PC-9 (cell line): ENCODE measurements at regions not wholly inside any gene's neighbourhood (a gene's known extent, or its start where the extent isn't known, plus 50 kb on each side); places are given as distances from the start of the nearest gene placed in this dataset.

Experiments used
- BruUV-seq: library from RNA; stranded (reverse); fragments of 400-500 nt; replicated peaks from 2 replicates; lab custom pipeline; 2021; lab: Mats Ljungman, UMichigan
- CTCF ChIA-PET: fragments of 300-600 bp; sonication (Branson Sonifier 250); formaldehyde crosslinking; loops from one replicate; lab custom pipeline; 2022; ENCODE audit warnings: antibody characterized with exemption; lab: Charles Lee
- POLR2A ChIA-PET: fragments of 300-600 bp; sonication (Branson Sonifier 250); formaldehyde crosslinking; loops from one replicate; lab custom pipeline; 2022; ENCODE audit warnings: antibody characterized with exemption; ENCODE audit not compliant: unreplicated experiment; lab: Charles Lee
- DNase-seq, 2 experiments: peaks; one replicate each; pipeline versions ENCODE4 v3.0.0 to v3.0.0-alpha.2; 2015 to 2022; ENCODE audit warnings: mixed read lengths in 1 of 2
- H2AFZ ChIP-seq: fragments of 200-600 bp; sonication (generic); 2 replicates; pipeline ENCODE4 v1.8.1; 2017; ENCODE audit warnings: antibody characterized with exemption
- H3F3A ChIP-seq: fragments of 200-600 bp; sonication (generic); 2 replicates; pipeline ENCODE4 v1.8.1; 2017; ENCODE audit warnings: antibody characterized with exemption, mild to moderate bottlenecking, low read depth; ENCODE audit not compliant: insufficient read depth
- H3K27ac ChIP-seq: fragments of 200-600 bp; sonication (generic); 2 replicates; pipeline ENCODE4 v1.6.1; 2016; ENCODE audit warnings: mixed run types
- H3K27me3 ChIP-seq: fragments of 200-600 bp; sonication (generic); 2 replicates; pipeline ENCODE4 v1.6.1; 2016; ENCODE audit warnings: low read depth, mixed run types; ENCODE audit not compliant: insufficient read depth
- H3K36me3 ChIP-seq: fragments of 200-600 bp; sonication (generic); 2 replicates; pipeline ENCODE4 v1.6.1; 2016; ENCODE audit warnings: low read depth, mixed run types
- H3K4me1 ChIP-seq: fragments of 200-600 bp; sonication (generic); replicated peaks from 2 replicates; pipeline ENCODE4 v1.6.1; 2016; ENCODE audit warnings: mixed run types; ENCODE audit not compliant: insufficient read depth
- H3K4me2 ChIP-seq: fragments of 200-600 bp; sonication (generic); 2 replicates; pipeline ENCODE4 v1.6.1; 2017; ENCODE audit warnings: mixed run types
- H3K4me3 ChIP-seq: fragments of 200-600 bp; sonication (generic); 2 replicates; pipeline ENCODE4 v1.6.1; 2016; ENCODE audit warnings: mixed run types
- H3K79me2 ChIP-seq: fragments of 200-600 bp; sonication (generic); 2 replicates; pipeline ENCODE4 v1.6.1; 2017; ENCODE audit warnings: low read depth, mixed run types
- H3K9me2 ChIP-seq: fragments of 200-600 bp; sonication (generic); 2 replicates; pipeline ENCODE4 v1.8.1; 2017; ENCODE audit warnings: mild to moderate bottlenecking; ENCODE audit not compliant: insufficient read depth
- H3K9me3 ChIP-seq: fragments of 200-600 bp; sonication (generic); 2 replicates; pipeline ENCODE4 v1.8.1; 2016; ENCODE audit warnings: low read depth; ENCODE audit not compliant: insufficient read depth
- H4K20me1 ChIP-seq: fragments of 200-600 bp; sonication (generic); 2 replicates; pipeline ENCODE4 v1.8.1; 2017; ENCODE audit not compliant: insufficient read depth
- EZH2 ChIP-seq: fragments of 200-600 bp; sonication (generic); IDR thresholded peaks from 2 replicates; pipeline ENCODE4 v1.8.0; 2017; ENCODE audit warnings: antibody characterized with exemption, low read depth
- intact Hi-C: fragments of 100-400 bp; cut with micrococcal nuclease; formaldehyde crosslinking; loops from one replicate; pipeline ENCODE4 v1.10.0; 2022; ENCODE audit not compliant: unreplicated experiment
- TF ChIP-seq, protein P1 (sequence below): fragments of 200-600 bp; sonication (generic); conservative IDR thresholded peaks from 2 replicates; pipeline ENCODE4 v1.6.1; 2017; ENCODE audit warnings: mixed run types, antibody characterized with exemption, mild to moderate bottlenecking, moderate library complexity

DNA sequence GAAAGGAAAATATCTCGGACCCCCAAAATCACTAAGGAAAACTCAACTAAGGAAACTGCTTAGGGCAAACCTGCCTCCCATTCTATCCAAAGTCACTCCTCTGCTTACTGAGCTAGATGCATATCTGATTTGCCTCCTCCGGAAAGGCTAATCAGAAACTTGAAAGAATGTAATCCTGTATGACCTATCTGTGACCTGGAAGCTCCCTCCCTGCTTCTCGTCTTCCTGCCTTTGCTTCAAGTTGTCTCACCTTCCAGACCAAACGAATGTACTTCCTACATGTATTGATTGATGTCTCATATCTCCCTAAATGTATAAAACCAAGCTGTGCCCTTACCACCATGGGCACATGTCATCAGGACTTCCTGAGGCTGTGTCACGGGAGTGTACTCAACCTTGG lies 58.1 kb upstream of the SEC61G start:
- Histone ChIP-seq H4K20me1 (no peaks in the 10 kb centered on the region), H3F3A (no peaks in the 10 kb centered on the region), H3K4me3 (no peak overlapping the region), H3K27ac (peak overlapping the region; percentile 2), H3K4me1 (peaks cover 12% of the 10 kb centered on the region; the same call in 1 of the 2 replicates), H3K27me3 (no peaks in the 10 kb centered on the region), H3K9me3 (peaks cover 18% of the 10 kb centered on the region), H3K36me3 (no peaks in the 10 kb centered on the region), H3K4me2 (no peak overlapping the region), H3K79me2 (no peaks in the 10 kb centered on the region), H2AFZ (no peak overlapping the region), H3K9me2 (no peaks in the 10 kb centered on the region)
- intact Hi-C loops: no loop called here
- CTCF ChIA-PET: no interaction called here
- DNase-seq: peak in 1 of 2 experiments; percentile 48
- BruUV-seq: no TSS peak
- POLR2A ChIA-PET: no interaction called here
- TF ChIP-seq EZH2: no peak
- TF ChIP-seq, protein P1, sequence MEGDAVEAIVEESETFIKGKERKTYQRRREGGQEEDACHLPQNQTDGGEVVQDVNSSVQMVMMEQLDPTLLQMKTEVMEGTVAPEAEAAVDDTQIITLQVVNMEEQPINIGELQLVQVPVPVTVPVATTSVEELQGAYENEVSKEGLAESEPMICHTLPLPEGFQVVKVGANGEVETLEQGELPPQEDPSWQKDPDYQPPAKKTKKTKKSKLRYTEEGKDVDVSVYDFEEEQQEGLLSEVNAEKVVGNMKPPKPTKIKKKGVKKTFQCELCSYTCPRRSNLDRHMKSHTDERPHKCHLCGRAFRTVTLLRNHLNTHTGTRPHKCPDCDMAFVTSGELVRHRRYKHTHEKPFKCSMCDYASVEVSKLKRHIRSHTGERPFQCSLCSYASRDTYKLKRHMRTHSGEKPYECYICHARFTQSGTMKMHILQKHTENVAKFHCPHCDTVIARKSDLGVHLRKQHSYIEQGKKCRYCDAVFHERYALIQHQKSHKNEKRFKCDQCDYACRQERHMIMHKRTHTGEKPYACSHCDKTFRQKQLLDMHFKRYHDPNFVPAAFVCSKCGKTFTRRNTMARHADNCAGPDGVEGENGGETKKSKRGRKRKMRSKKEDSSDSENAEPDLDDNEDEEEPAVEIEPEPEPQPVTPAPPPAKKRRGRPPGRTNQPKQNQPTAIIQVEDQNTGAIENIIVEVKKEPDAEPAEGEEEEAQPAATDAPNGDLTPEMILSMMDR: no peak

DNA sequence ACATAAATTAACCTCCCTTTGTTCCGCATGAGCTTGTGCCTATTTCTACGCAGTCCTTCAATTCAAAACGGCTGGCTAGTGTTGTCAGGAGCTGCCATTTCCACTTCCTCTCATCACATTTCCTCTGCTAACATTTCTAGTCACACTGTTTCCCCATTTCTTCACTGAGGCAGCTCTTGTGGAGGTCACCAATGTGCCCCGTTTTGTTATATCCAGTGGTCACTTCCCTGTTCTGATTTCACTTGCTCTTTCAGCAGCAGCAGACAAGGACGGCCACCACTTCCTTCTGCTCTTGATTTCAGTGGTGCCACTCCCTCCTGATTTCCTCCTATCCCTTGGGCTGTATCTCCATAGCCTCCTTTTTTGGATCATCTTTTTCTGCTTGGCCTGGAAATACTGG lies 64.8 kb upstream of the SEC61G start:
- Histone ChIP-seq H3K27ac (no peak overlapping the region), H3K79me2 (no peaks in the 10 kb centered on the region), H3K4me1 (peaks cover 34% of the 10 kb centered on the region), H3F3A (peaks cover 13% of the 10 kb centered on the region; the same call in 1 of the 2 replicates), H3K27me3 (no peaks in the 10 kb centered on the region), H3K9me3 (peaks cover 53% of the 10 kb centered on the region), H2AFZ (peak overlapping the region; percentile 15), H4K20me1 (no peaks in the 10 kb centered on the region), H3K36me3 (peaks cover 20% of the 10 kb centered on the region), H3K4me3 (no peak overlapping the region), H3K9me2 (no peaks in the 10 kb centered on the region), H3K4me2 (no peak overlapping the region)
- BruUV-seq: no TSS peak
- intact Hi-C loops: no loop called here
- ChIA-PET POLR2A (no interaction called here), CTCF (no interaction called here)
- DNase-seq: no peak
- no peak for TF ChIP-seq EZH2
- TF ChIP-seq, protein P1: no peak

GRCh38 chr7:54824655-54825054 lies 65.6 kb upstream of the SEC61G start:
- no TSS peak for BruUV-seq
- peak overlapping the region; percentile 15 for H2AFZ ChIP-seq
- H3F3A ChIP-seq: peaks cover 21% of the 10 kb centered on the region
- peaks cover 43% of the 10 kb centered on the region for H3K4me1 ChIP-seq
- H3K27ac ChIP-seq: peak overlapping the region; percentile 2
- intact Hi-C loops: no loop called here
- H3K4me2 ChIP-seq: peak overlapping the region; percentile 7
- POLR2A ChIA-PET: no interaction called here
- no peaks in the 10 kb centered on the region for H3K27me3 ChIP-seq
- peaks cover 28% of the 10 kb centered on the region for H3K36me3 ChIP-seq
- CTCF ChIA-PET: no interaction called here
- H4K20me1 ChIP-seq: no peaks in the 10 kb centered on the region
- no peak for TF ChIP-seq EZH2
- TF ChIP-seq, protein P1: no peak
- H3K9me3 ChIP-seq: peaks cover 51% of the 10 kb centered on the region
- no peaks in the 10 kb centered on the region for H3K9me2 ChIP-seq
- H3K4me3 ChIP-seq: no peak overlapping the region
- H3K79me2 ChIP-seq: no peaks in the 10 kb centered on the region
- DNase-seq: no peak
